Lung (tissue), 11 donors: ENCODE measurements at regions not wholly inside any gene's neighbourhood (a gene's known extent, or its start where the extent isn't known, plus 50 kb on each side); places are given as distances from the start of the nearest gene placed in this dataset.

Experiments used
- ATAC-seq: fragments of 200-7000 bp; cut with Tn5 transposase; one replicate; pipeline ENCODE4 v1.9.1; 2020; ENCODE audit warnings: moderate number of reproducible peaks; ENCODE audit not compliant: insufficient read depth, low FRiP score
- DNase-seq, 3 donors: peaks; one replicate each; pipeline ENCODE4 v3.0.0-alpha.2; 2013 to 2017
- H3K27ac ChIP-seq, 2 donors: one replicate each; pipeline ENCODE4 v1.5.1; 2013; ENCODE audit warnings: mild to moderate bottlenecking in 2 of 2, moderate library complexity in 2 of 2, control low read depth in 1 of 2, inconsistent platforms in 1 of 2, low read depth in 1 of 2, low read length in 1 of 2
- H3K27me3 ChIP-seq, 3 donors: one replicate each; pipeline ENCODE4 v1.5.1; 2013; ENCODE audit warnings: low read length in 2 of 3; ENCODE audit not compliant: control insufficient read depth in 3 of 3, insufficient read depth in 3 of 3
- H3K36me3 ChIP-seq, 4 donors: one replicate each; pipeline ENCODE4 v1.5.1; 2013; ENCODE audit warnings: low read length in 4 of 4, mild to moderate bottlenecking in 1 of 4, moderate library complexity in 1 of 4; ENCODE audit not compliant: control insufficient read depth in 4 of 4, insufficient read depth in 4 of 4
- H3K4me1 ChIP-seq, 5 donors: one replicate each; pipeline ENCODE4 v1.5.1; 2013; ENCODE audit warnings: low read length in 5 of 5, mild to moderate bottlenecking in 2 of 5, moderate library complexity in 1 of 5; ENCODE audit not compliant: control insufficient read depth in 5 of 5, insufficient read depth in 5 of 5
- H3K4me3 ChIP-seq: one replicate; pipeline ENCODE4 v1.5.1; 2013; ENCODE audit warnings: mild to moderate bottlenecking, control low read depth, moderate library complexity
- H3K9ac ChIP-seq, 2 donors: one replicate each; pipeline ENCODE4 v1.5.1; 2013; ENCODE audit warnings: low read length in 2 of 2, control low read depth in 1 of 2; ENCODE audit not compliant: insufficient read depth in 1 of 2
- H3K9me3 ChIP-seq, 4 donors: one replicate each; pipeline ENCODE4 v1.5.1; 2013; ENCODE audit warnings: low read length in 3 of 4, mild to moderate bottlenecking in 1 of 4, moderate library complexity in 1 of 4; ENCODE audit not compliant: control insufficient read depth in 4 of 4, insufficient read depth in 3 of 4
- CTCF ChIP-seq: IDR thresholded peaks from 2 replicates; pipeline ENCODE4 v1.5.1; 2012; ENCODE audit warnings: mild to moderate bottlenecking; ENCODE audit errors: control extremely low read depth, extremely low read depth
- WGBS, 2 donors: extraction: QIAGEN DNeasy Blood & Tissue Kit; methylation state at CpG; one replicate each; pipeline ENCODE4 v1.1.7; 2013; 5-methylcytosine and 5-hydroxymethylcytosine counted together
- donor health status: control.
- donor health status: control.
- donor health status: Bipolar disorder and iron deficiency.
- donor health status: healthy.
- donor health status: DM: yes; HTN: yes; CAD: no.

GRCh38 chr5:2896371-2897275, 145.1 kb upstream of the IRX2 start:
- no peaks in the 10 kb centered on the region for H3K36me3 ChIP-seq
- 84 to 85% methylated on average over 29 of the region's 29 CpGs for WGBS, 2 donors
- peaks cover 0 to 8% (median 0%) of the 10 kb centered on the region in 4 donors for H3K9me3 ChIP-seq
- no peak overlapping the region for H3K27ac ChIP-seq
- no peak for TF ChIP-seq CTCF
- H3K4me3 ChIP-seq = no peak overlapping the region
- DNase-seq (no peak), ATAC-seq (no peak)
- H3K9ac ChIP-seq = no peak overlapping the region
- H3K27me3 ChIP-seq = no peaks in the 10 kb centered on the region
- no peaks in the 10 kb centered on the region for H3K4me1 ChIP-seq

- Histone ChIP-seq H3K9ac (no peak overlapping the region), H3K9me3 (peaks cover 0 to 6% (median 0%) of the 10 kb centered on the region in 4 donors), H3K27me3 (no peaks in the 10 kb centered on the region), H3K4me3 (no peak overlapping the region), H3K4me1 (no peaks in the 10 kb centered on the region), H3K36me3 (no peaks in the 10 kb centered on the region), H3K27ac (no peak overlapping the region)
- DNase-seq (no peak), ATAC-seq (no peak)
- no peak for TF ChIP-seq CTCF
- WGBS, 2 donors = 86 to 90% methylated on average over 6 of the region's 6 CpGs
Observed at GRCh38 chr5:2895876-2896275, 144.4 kb upstream of the IRX2 start.

- peaks cover 0 to 6% (median 0%) of the 10 kb centered on the region in 4 donors for H3K9me3 ChIP-seq
- ATAC-seq (no peak), DNase-seq (no peak)
- H3K4me1 ChIP-seq = no peaks in the 10 kb centered on the region
- no peaks in the 10 kb centered on the region for H3K36me3 ChIP-seq
- H3K27ac ChIP-seq = no peak overlapping the region
- TF ChIP-seq CTCF = no peak
- H3K4me3 ChIP-seq = no peak overlapping the region
- WGBS, 2 donors = 77 to 81% methylated on average over 9 of the region's 9 CpGs
- no peak overlapping the region for H3K9ac ChIP-seq
- no peaks in the 10 kb centered on the region for H3K27me3 ChIP-seq
Observed at GRCh38 chr5:2895196-2895595, 143.7 kb upstream of the IRX2 start.
